ENCODE measurements at regions not wholly inside any gene's neighbourhood (a gene's known extent, or its start where the extent isn't known, plus 50 kb on each side); places are given as distances from the start of the nearest gene placed in this dataset.

DNA sequence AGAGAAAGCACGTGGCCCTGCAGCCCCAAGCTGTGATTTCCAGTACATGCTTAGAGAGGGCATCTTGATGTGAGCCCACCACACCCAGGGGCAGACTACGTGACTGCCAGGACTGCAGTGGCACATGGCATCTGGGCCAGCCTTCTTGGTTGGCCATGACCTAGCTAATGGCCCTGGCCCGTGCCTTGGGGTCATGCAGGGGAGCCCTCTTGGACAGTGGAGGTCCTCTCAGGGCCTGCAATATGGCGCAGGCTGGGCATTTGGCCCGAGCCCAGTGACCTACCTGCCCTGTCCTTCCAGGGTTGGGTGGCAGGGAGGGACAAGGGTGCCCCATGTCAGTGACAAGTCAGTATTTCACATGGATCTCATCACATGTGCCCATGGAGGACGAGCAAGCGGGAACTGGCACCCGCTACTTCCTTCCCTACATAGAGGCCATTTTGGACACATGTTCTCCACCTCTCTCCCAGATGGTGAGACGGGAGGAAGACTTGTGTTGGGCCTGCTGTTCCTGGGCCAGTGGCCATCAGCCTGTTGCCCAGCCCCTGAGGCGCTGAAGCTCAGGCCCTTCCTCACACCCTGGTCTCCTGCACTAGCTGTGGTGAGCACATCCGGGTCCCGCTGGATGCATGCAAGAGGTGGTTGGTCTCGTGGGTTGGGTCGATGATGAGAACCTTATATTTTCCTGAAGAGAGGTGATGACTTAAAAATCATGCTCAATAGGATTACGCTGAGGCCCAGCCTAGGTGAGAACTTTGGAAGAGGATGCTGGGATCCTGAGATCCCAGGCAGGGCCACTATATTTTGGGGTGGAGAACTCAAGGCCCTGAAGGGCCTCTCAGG lies 195.6 kb downstream of the UBE3A start:
- Histone ChIP-seq H3K4me3 (ENCODE audit: low read length) (no peak overlapping the region), H3K79me2 (replicated peaks; ENCODE audit: insufficient read depth, low read length) (no peaks in the 10 kb centered on the region), H3K9me3 (ENCODE audit: low read length) (peaks cover 18% of the 10 kb centered on the region), H3K36me3 (ENCODE audit: insufficient read depth, low read length) (no peaks in the 10 kb centered on the region), H2AFZ (ENCODE audit: low read depth, low read length) (no peak overlapping the region), H4K20me1 (ENCODE audit: insufficient read depth) (no peaks in the 10 kb centered on the region), H3K9me2 (ENCODE audit: insufficient read depth, low read length) (no peaks in the 10 kb centered on the region), H3K9ac (ENCODE audit: low read length) (no peak overlapping the region), H3F3A (ENCODE audit: insufficient read depth, low read length, poor library complexity, severe bottlenecking) (no peaks in the 10 kb centered on the region), H3K27me3 (ENCODE audit: insufficient read depth, low read depth, low read length) (no peaks in the 10 kb centered on the region), H3K27ac (ENCODE audit: low read length) (no peak overlapping the region), H3K4me2 (ENCODE audit: low read length) (no peak overlapping the region)
- TF ChIP-seq SMC3 (conservative IDR thresholded peaks at IDR 0.05; ENCODE audit: poor library complexity) (no peak), EZH2 (IDR thresholded peaks at IDR 0.05; ENCODE audit: borderline replicate concordance, insufficient read depth, low read length, poor library complexity, severe bottlenecking) (no peak), RAD21 (conservative IDR thresholded peaks at IDR 0.05) (no peak), EP300 (conservative IDR thresholded peaks at IDR 0.05; ENCODE audit: poor library complexity, severe bottlenecking) (no peak), MXI1 (conservative IDR thresholded peaks at IDR 0.05; ENCODE audit: poor library complexity, severe bottlenecking) (no peak), POLR2AphosphoS5 (IDR thresholded peaks at IDR 0.05) (no peak)
- TF ChIP-seq, protein P1, sequence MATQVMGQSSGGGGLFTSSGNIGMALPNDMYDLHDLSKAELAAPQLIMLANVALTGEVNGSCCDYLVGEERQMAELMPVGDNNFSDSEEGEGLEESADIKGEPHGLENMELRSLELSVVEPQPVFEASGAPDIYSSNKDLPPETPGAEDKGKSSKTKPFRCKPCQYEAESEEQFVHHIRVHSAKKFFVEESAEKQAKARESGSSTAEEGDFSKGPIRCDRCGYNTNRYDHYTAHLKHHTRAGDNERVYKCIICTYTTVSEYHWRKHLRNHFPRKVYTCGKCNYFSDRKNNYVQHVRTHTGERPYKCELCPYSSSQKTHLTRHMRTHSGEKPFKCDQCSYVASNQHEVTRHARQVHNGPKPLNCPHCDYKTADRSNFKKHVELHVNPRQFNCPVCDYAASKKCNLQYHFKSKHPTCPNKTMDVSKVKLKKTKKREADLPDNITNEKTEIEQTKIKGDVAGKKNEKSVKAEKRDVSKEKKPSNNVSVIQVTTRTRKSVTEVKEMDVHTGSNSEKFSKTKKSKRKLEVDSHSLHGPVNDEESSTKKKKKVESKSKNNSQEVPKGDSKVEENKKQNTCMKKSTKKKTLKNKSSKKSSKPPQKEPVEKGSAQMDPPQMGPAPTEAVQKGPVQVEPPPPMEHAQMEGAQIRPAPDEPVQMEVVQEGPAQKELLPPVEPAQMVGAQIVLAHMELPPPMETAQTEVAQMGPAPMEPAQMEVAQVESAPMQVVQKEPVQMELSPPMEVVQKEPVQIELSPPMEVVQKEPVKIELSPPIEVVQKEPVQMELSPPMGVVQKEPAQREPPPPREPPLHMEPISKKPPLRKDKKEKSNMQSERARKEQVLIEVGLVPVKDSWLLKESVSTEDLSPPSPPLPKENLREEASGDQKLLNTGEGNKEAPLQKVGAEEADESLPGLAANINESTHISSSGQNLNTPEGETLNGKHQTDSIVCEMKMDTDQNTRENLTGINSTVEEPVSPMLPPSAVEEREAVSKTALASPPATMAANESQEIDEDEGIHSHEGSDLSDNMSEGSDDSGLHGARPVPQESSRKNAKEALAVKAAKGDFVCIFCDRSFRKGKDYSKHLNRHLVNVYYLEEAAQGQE (IDR thresholded peaks at IDR 0.05; ENCODE audit: borderline replicate concordance), result no peak
- TF ChIP-seq, protein P2, sequence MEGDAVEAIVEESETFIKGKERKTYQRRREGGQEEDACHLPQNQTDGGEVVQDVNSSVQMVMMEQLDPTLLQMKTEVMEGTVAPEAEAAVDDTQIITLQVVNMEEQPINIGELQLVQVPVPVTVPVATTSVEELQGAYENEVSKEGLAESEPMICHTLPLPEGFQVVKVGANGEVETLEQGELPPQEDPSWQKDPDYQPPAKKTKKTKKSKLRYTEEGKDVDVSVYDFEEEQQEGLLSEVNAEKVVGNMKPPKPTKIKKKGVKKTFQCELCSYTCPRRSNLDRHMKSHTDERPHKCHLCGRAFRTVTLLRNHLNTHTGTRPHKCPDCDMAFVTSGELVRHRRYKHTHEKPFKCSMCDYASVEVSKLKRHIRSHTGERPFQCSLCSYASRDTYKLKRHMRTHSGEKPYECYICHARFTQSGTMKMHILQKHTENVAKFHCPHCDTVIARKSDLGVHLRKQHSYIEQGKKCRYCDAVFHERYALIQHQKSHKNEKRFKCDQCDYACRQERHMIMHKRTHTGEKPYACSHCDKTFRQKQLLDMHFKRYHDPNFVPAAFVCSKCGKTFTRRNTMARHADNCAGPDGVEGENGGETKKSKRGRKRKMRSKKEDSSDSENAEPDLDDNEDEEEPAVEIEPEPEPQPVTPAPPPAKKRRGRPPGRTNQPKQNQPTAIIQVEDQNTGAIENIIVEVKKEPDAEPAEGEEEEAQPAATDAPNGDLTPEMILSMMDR (IDR thresholded peaks at IDR 0.05; ENCODE audit: poor library complexity, severe bottlenecking), result no peak

GRCh38 chr15:25243800-25244097 lies 195.1 kb downstream of the UBE3A start:
- Histone ChIP-seq H2AFZ (ENCODE audit: low read depth, low read length) (no peak overlapping the region), H3K36me3 (ENCODE audit: insufficient read depth, low read length) (no peaks in the 10 kb centered on the region), H3K9ac (ENCODE audit: low read length) (no peak overlapping the region), H3K79me2 (replicated peaks; ENCODE audit: insufficient read depth, low read length) (no peaks in the 10 kb centered on the region), H3K27me3 (ENCODE audit: insufficient read depth, low read depth, low read length) (no peaks in the 10 kb centered on the region), H3F3A (ENCODE audit: insufficient read depth, low read length, poor library complexity, severe bottlenecking) (no peaks in the 10 kb centered on the region), H3K9me3 (ENCODE audit: low read length) (peaks cover 18% of the 10 kb centered on the region), H3K4me3 (ENCODE audit: low read length) (no peak overlapping the region), H3K4me2 (ENCODE audit: low read length) (no peak overlapping the region), H3K9me2 (ENCODE audit: insufficient read depth, low read length) (no peaks in the 10 kb centered on the region), H3K27ac (ENCODE audit: low read length) (no peak overlapping the region), H4K20me1 (ENCODE audit: insufficient read depth) (no peaks in the 10 kb centered on the region)
- TF ChIP-seq EZH2 (IDR thresholded peaks at IDR 0.05; ENCODE audit: borderline replicate concordance, insufficient read depth, low read length, poor library complexity, severe bottlenecking) (no peak), EP300 (conservative IDR thresholded peaks at IDR 0.05; ENCODE audit: poor library complexity, severe bottlenecking) (no peak), MXI1 (conservative IDR thresholded peaks at IDR 0.05; ENCODE audit: poor library complexity, severe bottlenecking) (no peak), SMC3 (conservative IDR thresholded peaks at IDR 0.05; ENCODE audit: poor library complexity) (no peak), RAD21 (conservative IDR thresholded peaks at IDR 0.05) (no peak), TAF1 (IDR thresholded peaks at IDR 0.05; ENCODE audit: low read depth) (no peak), POLR2AphosphoS5 (IDR thresholded peaks at IDR 0.05) (no peak)
- TF ChIP-seq, protein P1 (IDR thresholded peaks at IDR 0.05; ENCODE audit: borderline replicate concordance), result no peak
- TF ChIP-seq, protein P2 (IDR thresholded peaks at IDR 0.05; ENCODE audit: poor library complexity, severe bottlenecking), result no peak
